CD4-positive, alpha-beta T cell treated with Interleukin-15 for 1 hour (primary cell): ENCODE measurements at regions not wholly inside any gene's neighbourhood (a gene's known extent, or its start where the extent isn't known, plus 50 kb on each side); places are given as distances from the start of the nearest gene placed in this dataset.

ENCODE experiments used
- DNase-seq: peaks from one replicate; pipeline ENCODE4 v3.0.0-alpha.2; 2020

GRCh38 chr11:116093481-116094270 is 589.5 kb upstream of the CADM1 start:
- DNase-seq, result no peak

- DNase-seq, result no peak
Observed at GRCh38 chr11:116093065-116093464, 588.9 kb upstream of the CADM1 start.

GRCh38 chr11:116086426-116086825 is 582.2 kb upstream of the CADM1 start:
- DNase-seq, result no peak

- DNase-seq, result no peak
Observed at GRCh38 chr11:116085031-116085635, 580.9 kb upstream of the CADM1 start.

GRCh38 chr11:116084511-116084910 is 580.3 kb upstream of the CADM1 start:
- no peak for DNase-seq

- DNase-seq, result no peak
Observed at GRCh38 chr11:116082256-116082655, 578.0 kb upstream of the CADM1 start.

DNA sequence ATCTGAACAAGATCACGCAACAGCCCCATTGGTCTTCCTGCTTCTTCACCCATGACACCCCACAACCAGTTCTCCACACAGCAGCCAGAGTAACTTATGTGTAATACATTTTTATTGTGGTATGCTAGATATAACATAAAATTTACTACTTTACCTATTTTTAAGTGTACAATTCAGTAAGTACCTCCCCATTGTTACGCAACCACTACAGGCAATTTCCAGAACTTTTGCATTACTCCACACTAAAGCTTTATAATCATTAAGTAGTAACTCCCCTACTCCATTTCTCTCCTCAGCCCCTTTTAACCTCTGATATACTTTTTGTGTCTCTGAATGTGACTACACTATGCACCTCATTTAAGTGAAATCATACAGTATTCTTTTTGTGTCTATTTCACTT is 575.4 kb upstream of the CADM1 start:
- no peak for DNase-seq

DNA sequence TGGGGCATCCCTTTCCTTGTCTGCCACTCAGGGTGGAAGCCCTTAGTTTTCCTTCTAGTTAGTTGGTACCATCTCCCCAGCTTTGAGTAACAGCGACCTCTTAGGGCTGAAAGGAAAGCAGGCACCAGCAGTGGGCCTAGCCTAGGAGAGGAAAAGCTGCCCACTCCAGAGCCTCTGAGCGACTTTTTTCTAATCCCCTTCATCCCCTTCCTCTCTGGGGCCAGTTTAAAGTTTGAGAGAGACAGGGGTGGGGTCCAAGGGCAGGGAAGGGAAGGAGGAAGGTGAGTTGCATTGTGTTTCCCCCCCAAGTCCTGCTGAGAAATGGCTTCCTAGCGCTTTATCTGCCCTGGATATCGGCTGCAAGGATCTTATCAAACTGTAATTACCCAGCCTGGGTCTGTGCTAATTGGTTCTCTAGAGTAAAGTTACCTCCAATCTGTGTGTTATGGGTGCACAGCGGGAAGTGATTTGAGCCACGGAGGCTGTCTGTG is 573.9 kb upstream of the CADM1 start:
- DNase-seq, result no peak

DNA sequence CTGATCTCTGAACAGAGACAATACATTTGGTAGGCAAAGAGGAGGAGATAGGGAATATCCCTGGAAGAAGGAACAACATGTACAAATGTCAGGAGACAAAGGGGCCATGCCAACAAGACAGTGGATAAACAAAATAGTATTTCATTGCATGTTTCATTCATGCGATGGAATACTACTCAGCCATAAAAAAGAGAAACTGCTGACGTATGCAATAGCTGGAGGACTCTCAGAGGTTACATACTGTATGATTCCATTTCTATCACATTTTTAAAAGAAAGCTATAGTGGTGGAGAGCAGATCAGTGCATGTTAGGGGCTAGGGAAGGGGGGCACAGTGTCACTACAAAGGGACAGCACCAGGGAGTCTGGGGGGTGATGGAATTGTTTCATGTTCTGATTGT is 572.9 kb upstream of the CADM1 start:
- DNase-seq, result no peak

- DNase-seq, result no peak
Observed at GRCh38 chr11:116073854-116074837, 569.9 kb upstream of the CADM1 start.

DNA sequence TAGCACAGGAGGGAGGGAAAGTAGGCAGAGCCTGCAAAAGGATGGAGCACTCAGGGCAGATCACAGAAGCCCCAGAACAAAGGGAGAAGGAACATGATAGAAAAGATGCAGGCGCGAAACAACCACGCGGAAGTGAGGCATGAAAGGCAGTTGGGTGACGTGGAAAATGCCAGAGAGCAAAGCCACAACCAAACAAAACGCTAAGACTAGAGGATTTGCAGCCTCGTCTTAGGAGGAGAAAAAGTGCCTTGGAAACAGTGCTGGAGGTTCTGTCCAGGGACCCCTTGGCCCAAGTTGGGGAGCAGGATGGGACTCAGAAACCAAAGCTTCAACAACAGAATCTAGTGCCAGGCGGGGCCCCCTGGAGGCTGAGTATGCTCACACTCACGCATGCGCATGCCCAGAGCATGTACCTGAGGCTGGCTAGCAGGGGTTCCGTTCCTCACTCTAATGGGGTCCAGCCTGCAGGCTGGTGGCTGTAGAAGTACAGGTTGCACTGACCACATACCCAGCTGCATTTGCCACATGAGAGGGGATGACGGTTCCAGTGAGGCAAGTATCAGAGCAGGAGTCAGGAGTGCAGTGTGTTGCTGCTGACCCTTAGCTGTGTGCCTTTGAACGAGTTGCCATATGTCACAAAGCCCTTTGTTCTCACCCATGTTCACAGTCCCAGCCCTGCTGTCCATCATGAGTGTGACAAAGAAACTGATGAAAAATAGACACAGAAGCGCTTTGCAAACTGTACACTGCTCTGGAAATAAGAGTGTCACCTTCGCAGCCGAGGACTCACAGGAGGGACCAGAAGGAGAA is 568.6 kb upstream of the CADM1 start:
- no peak for DNase-seq

DNA sequence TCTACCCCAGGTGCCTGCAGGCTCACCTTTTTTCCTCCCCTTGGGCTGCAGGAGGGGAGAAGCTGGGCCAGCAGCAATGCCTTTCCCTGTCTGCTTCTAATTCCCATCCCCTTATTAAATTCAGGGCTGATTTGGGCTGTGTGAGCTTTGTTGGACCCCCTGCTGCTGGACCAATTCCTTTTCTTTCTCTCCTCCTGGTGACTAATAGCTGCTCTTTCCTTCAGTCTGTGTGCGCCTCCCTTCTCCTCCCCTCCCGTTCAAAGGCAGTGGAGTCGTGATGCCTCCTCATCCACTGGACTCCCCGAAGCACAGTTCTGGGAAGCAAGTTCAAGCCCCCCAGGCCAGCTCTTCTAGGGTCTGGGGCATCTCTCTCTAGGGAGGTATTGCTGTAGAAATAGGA is 567.9 kb upstream of the CADM1 start:
- no peak for DNase-seq

- no peak for DNase-seq
Observed at GRCh38 chr11:116071241-116071640, 567.0 kb upstream of the CADM1 start.

- DNase-seq, result no peak
Observed at GRCh38 chr11:116070520-116070919, 566.3 kb upstream of the CADM1 start.

- no peak for DNase-seq
Observed at GRCh38 chr11:116066777-116067176, 562.6 kb upstream of the CADM1 start.

DNA sequence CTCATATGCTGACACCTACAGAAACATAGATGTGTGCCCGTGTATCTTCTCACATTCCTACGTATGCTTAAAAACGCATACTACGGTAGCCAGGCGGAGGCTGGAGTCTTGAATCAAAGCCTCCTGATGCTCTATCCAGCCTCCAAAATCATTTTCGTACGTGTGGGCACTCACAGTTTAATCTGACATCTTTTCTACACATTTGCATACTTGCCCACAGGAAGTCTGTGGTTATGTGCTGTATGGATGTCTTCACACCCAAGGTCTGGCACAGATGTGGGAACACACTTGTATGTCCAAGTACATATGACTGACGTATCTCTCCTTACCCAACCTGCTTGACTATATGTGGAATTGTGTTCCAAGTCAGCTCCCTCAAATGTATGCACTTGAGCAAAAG is 561.8 kb upstream of the CADM1 start:
- DNase-seq, result no peak

GRCh38 chr11:116065191-116065895 is 561.1 kb upstream of the CADM1 start:
- no peak for DNase-seq

DNA sequence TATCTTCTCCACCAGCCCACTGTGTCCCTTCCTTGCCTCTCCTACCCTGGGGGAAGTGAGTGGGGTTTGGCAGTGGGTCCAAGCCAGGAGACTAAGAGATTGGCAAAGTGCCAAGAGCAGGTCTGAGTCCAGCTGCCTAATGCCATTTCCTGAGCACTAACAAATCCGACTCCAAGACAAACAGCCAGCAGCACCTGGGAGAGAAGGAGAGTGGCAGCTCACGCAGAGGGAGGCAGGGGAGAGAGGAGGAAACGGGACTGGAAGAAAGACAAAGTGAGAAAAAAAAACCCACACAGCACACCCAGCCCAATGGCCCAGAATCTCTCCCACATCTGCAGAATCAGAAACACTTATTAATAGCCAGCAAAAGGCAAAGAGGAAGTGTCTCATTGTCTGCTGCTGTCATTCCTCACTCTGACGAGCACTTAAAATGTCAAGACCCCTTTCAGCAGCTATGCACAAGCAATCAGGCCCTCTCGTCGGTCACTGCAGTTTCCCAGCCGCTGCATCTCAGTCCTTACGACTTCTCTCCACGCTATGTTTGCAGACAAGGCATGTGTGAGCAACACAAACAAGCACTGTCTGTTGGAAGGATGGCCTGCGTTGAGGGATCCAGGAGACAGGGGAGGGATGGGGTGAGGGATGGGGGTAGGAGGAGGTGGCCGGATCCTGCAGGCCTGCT is 558.4 kb upstream of the CADM1 start:
- DNase-seq, result no peak

DNA sequence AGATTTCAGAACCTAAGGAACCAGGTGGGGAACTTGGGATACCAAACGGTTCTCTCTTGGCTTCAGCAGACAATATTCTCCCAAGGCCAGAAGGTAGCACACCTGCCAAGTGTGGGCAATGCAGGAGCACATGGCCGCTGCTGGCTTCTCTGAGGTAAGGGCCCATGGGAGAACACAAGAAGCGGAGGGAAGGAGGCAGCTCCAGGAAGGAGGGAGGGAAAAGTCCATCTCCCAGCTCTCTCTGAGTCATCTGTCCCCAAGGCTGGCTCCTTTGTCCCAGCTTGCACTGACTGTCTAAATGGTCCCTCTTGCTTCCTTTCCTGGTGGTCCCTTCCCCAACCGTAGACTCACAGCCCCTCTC is 557.9 kb upstream of the CADM1 start:
- DNase-seq, result no peak

DNA sequence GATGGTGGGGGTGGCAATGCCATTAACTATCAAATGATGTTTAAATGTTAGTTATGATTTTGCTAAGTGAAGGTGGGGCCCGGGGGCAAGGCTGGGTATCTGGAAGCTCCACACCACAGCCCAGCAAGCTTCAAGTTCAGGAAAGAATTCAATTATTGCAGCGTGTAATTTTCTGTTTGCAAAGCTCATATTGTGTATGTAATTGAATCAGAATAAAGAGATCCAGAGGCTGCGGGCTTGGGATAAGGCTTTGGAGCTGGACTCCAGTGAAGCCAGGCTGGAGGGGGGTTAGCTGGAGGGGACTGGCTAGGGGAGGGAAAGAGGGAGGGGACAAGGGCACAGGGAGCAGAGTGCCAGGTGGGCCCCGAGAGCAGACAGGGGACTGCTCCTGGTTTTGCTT is 557.1 kb upstream of the CADM1 start:
- no peak for DNase-seq

- no peak for DNase-seq
Observed at GRCh38 chr11:116059919-116060318, 555.7 kb upstream of the CADM1 start.
